ENCODE measurements at regions not wholly inside any gene's neighbourhood (a gene's known extent, or its start where the extent isn't known, plus 50 kb on each side); places are given as distances from the start of the nearest gene placed in this dataset.

- TF ChIP-seq, protein P1, sequence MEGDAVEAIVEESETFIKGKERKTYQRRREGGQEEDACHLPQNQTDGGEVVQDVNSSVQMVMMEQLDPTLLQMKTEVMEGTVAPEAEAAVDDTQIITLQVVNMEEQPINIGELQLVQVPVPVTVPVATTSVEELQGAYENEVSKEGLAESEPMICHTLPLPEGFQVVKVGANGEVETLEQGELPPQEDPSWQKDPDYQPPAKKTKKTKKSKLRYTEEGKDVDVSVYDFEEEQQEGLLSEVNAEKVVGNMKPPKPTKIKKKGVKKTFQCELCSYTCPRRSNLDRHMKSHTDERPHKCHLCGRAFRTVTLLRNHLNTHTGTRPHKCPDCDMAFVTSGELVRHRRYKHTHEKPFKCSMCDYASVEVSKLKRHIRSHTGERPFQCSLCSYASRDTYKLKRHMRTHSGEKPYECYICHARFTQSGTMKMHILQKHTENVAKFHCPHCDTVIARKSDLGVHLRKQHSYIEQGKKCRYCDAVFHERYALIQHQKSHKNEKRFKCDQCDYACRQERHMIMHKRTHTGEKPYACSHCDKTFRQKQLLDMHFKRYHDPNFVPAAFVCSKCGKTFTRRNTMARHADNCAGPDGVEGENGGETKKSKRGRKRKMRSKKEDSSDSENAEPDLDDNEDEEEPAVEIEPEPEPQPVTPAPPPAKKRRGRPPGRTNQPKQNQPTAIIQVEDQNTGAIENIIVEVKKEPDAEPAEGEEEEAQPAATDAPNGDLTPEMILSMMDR (IDR thresholded peaks at IDR 0.05), result no peak
- TF ChIP-seq POLR2A (IDR thresholded peaks at IDR 0.05), result no peak
Measured at GRCh38 chr10:8361510-8361844, 307.0 kb downstream of the GATA3 start.
